ENCODE measurements at regions not wholly inside any gene's neighbourhood (a gene's known extent, or its start where the extent isn't known, plus 50 kb on each side); places are given as distances from the start of the nearest gene placed in this dataset.
"Not testable (repeated sequence)": the region's sequence is repeated elsewhere in the genome, so short reads cannot be mapped to it uniquely, and the experiment has no call there.

DNA sequence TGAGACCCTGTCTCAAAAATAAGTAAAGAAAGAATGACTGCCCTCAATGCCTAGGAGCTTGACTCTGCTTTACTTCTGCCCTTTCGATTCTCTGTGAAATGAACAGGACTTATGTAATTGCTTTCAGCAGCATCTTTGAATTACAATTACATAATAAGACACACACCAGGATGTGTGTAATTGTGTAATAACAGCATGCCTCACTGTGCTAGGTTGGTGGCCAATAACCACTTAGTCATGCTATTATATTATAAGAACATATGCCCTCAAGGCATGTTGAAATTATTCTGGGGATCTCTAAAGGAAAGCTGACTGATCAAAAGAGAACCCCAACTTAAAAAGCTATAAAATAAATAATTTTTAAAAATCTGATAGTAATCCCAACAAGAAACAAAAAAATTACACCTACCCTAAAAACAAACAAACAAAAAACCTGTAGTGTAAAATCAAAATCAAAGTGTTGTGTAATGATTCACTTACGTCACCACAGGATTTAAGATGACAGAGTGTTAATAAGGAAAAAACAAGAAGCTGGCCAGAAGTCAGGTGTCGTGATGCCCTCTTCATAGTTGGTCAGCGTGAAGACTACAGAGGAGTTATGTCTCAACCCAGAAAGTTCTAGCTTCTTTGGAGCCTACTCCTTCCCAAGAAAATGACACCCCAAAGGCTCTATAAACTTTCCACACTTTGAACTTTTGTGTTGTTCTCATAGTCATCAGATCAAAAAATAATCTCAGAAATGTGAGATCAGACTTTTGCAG is 70.5 kb upstream of the NBPF11 start:
- TF ChIP-seq, protein P1, sequence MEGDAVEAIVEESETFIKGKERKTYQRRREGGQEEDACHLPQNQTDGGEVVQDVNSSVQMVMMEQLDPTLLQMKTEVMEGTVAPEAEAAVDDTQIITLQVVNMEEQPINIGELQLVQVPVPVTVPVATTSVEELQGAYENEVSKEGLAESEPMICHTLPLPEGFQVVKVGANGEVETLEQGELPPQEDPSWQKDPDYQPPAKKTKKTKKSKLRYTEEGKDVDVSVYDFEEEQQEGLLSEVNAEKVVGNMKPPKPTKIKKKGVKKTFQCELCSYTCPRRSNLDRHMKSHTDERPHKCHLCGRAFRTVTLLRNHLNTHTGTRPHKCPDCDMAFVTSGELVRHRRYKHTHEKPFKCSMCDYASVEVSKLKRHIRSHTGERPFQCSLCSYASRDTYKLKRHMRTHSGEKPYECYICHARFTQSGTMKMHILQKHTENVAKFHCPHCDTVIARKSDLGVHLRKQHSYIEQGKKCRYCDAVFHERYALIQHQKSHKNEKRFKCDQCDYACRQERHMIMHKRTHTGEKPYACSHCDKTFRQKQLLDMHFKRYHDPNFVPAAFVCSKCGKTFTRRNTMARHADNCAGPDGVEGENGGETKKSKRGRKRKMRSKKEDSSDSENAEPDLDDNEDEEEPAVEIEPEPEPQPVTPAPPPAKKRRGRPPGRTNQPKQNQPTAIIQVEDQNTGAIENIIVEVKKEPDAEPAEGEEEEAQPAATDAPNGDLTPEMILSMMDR (conservative IDR thresholded peaks at IDR 0.05; ENCODE audit: low read depth, low read length) = not testable (repeated sequence)
- not testable (repeated sequence) for TF ChIP-seq EZH2 (IDR thresholded peaks at IDR 0.05; ENCODE audit: borderline replicate concordance, low read depth, low read length, poor library complexity, severe bottlenecking)
